Epithelial cell of esophagus (primary cell): ENCODE measurements at regions not wholly inside any gene's neighbourhood (a gene's known extent, or its start where the extent isn't known, plus 50 kb on each side); places are given as distances from the start of the nearest gene placed in this dataset.

Experiments used
- DNase-seq: peaks from one replicate; pipeline ENCODE4 v3.0.0; 2010; ENCODE audit warnings: low read depth
- H3K4me3 ChIP-seq: 2 replicates; pipeline ENCODE4 v1.5.1; 2011; ENCODE audit warnings: mild to moderate bottlenecking, low read length, control low read depth
- TF ChIP-seq, protein P1 (sequence below): IDR thresholded peaks from 2 replicates; pipeline ENCODE4 v1.5.1; 2011; ENCODE audit warnings: low read depth, mild to moderate bottlenecking, low read length, control low read depth, inconsistent platforms; ENCODE audit not compliant: insufficient read depth; ENCODE audit errors: missing control alignments

DNA sequence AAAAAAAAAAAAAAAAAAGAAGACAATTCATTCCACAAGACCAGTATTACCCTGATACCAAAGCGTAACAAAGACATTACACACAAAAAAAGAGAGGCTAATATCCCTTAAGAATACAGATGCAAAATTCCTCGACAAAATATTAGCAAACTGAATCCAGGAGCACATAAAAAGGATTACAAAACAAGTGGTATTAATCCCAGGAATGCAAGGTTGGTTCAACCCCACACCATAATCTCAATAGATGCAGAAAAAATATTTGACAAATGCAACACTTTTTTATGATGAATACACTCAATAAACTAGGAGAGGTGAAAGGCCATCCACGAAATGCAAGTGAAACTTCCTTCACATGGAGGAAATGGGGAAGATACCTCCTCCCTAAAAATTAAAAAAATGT lies 80.1 kb upstream of the TLR4 start:
- TF ChIP-seq, protein P1, sequence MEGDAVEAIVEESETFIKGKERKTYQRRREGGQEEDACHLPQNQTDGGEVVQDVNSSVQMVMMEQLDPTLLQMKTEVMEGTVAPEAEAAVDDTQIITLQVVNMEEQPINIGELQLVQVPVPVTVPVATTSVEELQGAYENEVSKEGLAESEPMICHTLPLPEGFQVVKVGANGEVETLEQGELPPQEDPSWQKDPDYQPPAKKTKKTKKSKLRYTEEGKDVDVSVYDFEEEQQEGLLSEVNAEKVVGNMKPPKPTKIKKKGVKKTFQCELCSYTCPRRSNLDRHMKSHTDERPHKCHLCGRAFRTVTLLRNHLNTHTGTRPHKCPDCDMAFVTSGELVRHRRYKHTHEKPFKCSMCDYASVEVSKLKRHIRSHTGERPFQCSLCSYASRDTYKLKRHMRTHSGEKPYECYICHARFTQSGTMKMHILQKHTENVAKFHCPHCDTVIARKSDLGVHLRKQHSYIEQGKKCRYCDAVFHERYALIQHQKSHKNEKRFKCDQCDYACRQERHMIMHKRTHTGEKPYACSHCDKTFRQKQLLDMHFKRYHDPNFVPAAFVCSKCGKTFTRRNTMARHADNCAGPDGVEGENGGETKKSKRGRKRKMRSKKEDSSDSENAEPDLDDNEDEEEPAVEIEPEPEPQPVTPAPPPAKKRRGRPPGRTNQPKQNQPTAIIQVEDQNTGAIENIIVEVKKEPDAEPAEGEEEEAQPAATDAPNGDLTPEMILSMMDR = no peak
- H3K4me3 ChIP-seq = no peak overlapping the region
- no peak for DNase-seq

- DNase-seq = no peak
- TF ChIP-seq, protein P1 = no peak
- no peak overlapping the region for H3K4me3 ChIP-seq
These were observed 81.9 kb upstream of the TLR4 start for GRCh38 chr9:117622347-117622746.

- TF ChIP-seq, protein P1 = no peak
- no peak for DNase-seq
- no peak overlapping the region for H3K4me3 ChIP-seq
These were observed 87.8 kb upstream of the TLR4 start for GRCh38 chr9:117616431-117616831.

GRCh38 chr9:117612317-117612716 lies 91.9 kb upstream of the TLR4 start:
- DNase-seq = peak; percentile 1
- H3K4me3 ChIP-seq = no peak overlapping the region
- TF ChIP-seq, protein P1 = no peak

GRCh38 chr9:117597977-117598376 lies 106.2 kb upstream of the TLR4 start:
- no peak for DNase-seq
- H3K4me3 ChIP-seq = no peak overlapping the region
- TF ChIP-seq, protein P1 = no peak

DNA sequence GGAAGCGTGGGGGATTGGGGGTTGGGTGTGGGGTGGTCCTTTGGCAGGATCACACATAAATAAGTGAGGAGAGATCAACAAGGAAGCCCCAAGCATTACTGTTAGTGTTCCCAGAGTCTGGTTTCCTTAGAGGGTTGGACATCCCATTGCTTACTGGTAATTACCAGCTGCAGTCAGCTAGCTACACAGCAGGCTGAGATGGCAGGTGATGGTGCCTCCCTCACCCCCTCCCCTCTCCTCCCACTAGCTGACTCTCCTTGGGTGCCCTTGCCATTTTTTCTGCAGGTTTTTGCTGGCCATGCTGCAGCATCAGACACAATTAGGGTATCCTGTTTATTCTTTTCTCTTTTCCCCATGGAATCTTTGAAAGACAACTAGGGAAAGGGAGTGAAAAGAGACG lies 107.5 kb upstream of the TLR4 start:
- no peak overlapping the region for H3K4me3 ChIP-seq
- TF ChIP-seq, protein P1 = no peak
- no peak for DNase-seq

GRCh38 chr9:117595650-117596049 lies 108.6 kb upstream of the TLR4 start:
- H3K4me3 ChIP-seq = no peak overlapping the region
- TF ChIP-seq, protein P1 = no peak
- no peak for DNase-seq
